GM12873 (cell line): ENCODE measurements at regions not wholly inside any gene's neighbourhood (a gene's known extent, or its start where the extent isn't known, plus 50 kb on each side); places are given as distances from the start of the nearest gene placed in this dataset.

Source experiments
- TF ChIP-seq, protein P1 (sequence below): IDR thresholded peaks from 2 replicates; pipeline ENCODE4 v1.5.1; 2012; ENCODE audit warnings: low read depth, mild to moderate bottlenecking, moderate library complexity, low read length, control low read depth; ENCODE audit not compliant: insufficient read depth; ENCODE audit errors: missing control alignments

DNA sequence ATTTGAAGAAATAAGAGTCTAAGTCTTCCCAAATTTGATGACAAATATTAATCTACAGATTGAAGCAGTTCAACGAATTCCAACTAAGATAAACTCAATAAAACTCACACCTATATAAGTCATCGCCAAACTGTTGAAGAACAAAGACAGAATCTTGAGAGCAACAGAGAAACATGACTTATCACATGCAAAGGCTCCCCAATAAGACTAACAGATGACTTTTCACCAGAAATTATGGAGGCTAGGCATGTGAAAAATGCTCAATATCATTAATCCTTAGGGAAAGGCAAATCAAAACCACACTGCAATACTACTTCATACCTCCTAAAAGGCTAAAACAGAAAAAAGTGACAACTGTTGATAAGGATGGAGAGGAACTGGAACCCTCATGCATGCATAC, 517.6 kb upstream of the SUCLG2 start:
- TF ChIP-seq, protein P1, sequence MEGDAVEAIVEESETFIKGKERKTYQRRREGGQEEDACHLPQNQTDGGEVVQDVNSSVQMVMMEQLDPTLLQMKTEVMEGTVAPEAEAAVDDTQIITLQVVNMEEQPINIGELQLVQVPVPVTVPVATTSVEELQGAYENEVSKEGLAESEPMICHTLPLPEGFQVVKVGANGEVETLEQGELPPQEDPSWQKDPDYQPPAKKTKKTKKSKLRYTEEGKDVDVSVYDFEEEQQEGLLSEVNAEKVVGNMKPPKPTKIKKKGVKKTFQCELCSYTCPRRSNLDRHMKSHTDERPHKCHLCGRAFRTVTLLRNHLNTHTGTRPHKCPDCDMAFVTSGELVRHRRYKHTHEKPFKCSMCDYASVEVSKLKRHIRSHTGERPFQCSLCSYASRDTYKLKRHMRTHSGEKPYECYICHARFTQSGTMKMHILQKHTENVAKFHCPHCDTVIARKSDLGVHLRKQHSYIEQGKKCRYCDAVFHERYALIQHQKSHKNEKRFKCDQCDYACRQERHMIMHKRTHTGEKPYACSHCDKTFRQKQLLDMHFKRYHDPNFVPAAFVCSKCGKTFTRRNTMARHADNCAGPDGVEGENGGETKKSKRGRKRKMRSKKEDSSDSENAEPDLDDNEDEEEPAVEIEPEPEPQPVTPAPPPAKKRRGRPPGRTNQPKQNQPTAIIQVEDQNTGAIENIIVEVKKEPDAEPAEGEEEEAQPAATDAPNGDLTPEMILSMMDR = no peak

DNA sequence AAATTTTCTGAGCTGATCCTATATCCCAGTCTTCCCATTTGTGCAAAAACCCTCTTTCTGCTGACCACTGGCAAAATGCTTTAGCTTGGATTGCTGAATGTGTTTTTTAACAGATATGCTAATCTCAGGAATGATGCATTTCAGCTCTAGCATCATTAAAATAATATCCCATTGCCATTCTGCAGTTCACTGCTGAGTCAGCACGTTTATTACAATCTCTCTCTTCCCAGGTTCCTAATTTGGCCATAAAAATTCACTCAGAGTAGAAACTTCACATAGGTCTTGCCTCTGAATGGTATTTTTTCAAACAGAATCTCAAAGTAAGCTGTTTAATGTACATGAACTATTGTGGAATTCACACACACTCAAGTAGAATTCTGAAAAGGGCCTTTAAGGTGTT, 509.6 kb upstream of the SUCLG2 start:
- TF ChIP-seq, protein P1 = no peak

DNA sequence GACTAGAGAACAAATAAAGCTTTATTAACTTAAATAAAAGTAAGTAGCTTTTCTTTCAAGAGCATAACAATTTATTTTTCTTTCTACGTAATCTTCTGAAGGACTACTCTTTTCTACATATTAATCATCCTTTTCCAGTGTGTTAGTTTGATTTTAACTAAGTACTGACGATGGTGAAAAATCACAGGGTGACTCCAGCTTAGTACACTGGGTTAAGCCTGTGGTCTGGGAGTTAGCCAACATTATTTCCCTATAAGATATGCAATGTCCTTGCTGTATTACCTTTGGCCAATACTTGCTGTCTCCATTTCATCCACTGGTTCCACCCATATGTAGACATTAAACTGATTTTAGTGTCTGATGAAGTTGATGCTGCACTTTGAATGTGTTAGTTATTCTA, 508.6 kb upstream of the SUCLG2 start:
- TF ChIP-seq, protein P1 = no peak

GRCh38 chr3:68162644-68163043, 508.2 kb upstream of the SUCLG2 start:
- TF ChIP-seq, protein P1 = no peak

DNA sequence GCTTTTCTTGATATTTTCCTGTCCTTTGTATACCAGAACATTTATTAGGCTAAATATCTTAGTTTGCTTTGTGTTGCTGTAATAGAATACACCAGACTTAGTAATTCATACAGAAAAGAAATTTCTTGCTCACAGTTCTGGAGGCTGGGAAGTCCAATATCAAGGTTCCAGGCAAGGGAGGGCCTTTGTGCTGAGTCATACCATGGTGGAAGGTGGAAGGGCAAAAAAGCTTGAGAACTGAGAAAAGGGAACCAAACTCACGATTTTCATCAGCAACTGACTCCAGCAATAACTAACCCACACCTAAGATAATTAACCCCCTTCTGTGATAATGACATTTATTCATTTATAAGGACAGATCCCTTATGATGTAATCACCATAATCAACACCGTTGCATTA, 496.9 kb upstream of the SUCLG2 start:
- TF ChIP-seq, protein P1 = no peak

GRCh38 chr3:68148447-68148846, 494.0 kb upstream of the SUCLG2 start:
- TF ChIP-seq, protein P1 = no peak

DNA sequence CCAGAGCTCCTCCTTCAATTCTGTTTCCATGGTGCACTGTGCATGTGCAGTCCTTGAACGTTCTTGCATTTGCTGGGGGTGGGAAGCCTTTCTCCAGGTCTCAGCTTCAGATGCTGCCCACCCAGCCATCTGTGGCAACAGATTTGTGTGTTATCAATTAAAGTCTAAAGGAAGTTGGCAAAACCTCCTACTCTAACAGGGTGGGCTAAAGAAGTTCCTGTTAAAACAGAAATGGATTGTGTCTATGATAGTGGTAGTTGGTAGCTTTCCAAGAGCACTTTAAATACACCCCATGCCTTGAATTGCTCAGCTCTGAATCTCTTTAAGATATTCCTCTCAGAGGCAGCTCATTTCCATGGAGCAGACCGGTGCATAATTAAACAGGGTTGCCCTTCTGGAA, 488.0 kb upstream of the SUCLG2 start:
- TF ChIP-seq, protein P1 = no peak
